COLO829 (cell line): ENCODE measurements at regions not wholly inside any gene's neighbourhood (a gene's known extent, or its start where the extent isn't known, plus 50 kb on each side); places are given as distances from the start of the nearest gene placed in this dataset.

ENCODE experiments used
- DNase-seq: peaks from one replicate; pipeline ENCODE4 v3.0.0; 2012; ENCODE audit warnings: low spot score

- DNase-seq: no peak
These were observed 423.9 kb downstream of the GLRX3 start for GRCh38 chr10:130560116-130560515.

GRCh38 chr10:130560573-130560972 lies 424.4 kb downstream of the GLRX3 start:
- DNase-seq: no peak

DNA sequence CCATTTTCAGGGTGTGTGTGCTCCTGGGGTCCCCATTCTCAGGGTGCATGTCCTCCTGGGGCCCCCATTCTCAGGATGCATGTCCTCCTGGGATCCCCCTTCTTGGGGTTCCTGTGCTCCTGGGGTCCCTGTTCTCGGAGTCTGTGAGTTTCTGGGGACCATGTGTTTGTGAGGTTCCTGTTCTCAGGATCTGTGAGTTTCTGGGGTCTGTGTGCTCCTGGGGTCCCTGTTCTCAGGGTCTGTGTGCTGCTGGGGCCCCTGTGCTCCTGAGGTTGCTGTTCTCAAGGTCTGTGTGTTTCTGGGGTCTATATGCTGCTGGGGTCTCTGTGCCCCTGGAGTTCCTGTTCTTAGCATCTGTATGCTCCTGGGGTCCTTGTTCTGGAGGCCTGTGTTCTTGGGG lies 425.5 kb downstream of the GLRX3 start:
- no peak for DNase-seq

DNA sequence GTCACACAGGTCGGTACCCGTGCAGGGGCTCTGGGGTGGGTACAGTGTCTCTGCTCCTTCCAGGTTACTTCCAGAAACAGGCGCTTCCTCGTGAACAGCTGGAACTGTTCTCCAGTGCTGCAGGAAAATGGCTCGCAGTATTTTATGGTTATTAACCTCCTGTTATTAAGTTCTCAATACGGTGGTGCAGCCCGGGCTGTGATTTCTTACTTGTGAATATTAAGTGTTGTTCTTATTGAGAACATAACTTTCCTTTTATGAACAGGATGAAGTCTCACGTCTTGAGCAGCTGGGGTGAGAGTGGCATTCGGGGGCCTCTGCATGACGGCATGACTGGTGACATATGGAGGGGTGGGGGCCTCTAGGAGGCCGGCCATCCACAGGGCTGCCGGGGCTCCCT lies 430.8 kb downstream of the GLRX3 start:
- no peak for DNase-seq

- no peak for DNase-seq
These were observed 431.2 kb downstream of the GLRX3 start for GRCh38 chr10:130567436-130567835.

- no peak for DNase-seq
These were observed 432.1 kb downstream of the GLRX3 start for GRCh38 chr10:130568246-130568645.

DNA sequence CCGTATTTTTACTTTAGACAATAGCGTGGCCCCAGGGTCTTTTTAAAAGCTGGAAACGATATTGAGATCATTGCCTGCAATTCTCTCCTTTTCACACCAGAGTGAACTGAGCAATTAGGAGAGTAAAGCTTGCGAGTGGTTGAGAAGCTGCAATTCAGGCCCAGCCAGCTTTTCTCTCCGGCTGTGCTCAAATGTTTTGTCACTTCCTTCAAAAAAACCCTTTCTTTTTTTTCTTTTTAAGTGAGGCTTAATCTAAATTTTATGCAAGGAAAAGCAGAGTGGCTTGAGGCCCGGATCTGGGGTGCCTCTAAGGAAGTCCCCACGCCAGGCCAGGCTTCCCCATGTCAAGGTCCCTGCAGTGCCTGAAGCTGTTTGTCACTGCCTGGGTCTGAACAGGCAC lies 433.9 kb downstream of the GLRX3 start:
- no peak for DNase-seq

- DNase-seq: no peak
These were observed 435.5 kb downstream of the GLRX3 start for GRCh38 chr10:130571674-130572073.

DNA sequence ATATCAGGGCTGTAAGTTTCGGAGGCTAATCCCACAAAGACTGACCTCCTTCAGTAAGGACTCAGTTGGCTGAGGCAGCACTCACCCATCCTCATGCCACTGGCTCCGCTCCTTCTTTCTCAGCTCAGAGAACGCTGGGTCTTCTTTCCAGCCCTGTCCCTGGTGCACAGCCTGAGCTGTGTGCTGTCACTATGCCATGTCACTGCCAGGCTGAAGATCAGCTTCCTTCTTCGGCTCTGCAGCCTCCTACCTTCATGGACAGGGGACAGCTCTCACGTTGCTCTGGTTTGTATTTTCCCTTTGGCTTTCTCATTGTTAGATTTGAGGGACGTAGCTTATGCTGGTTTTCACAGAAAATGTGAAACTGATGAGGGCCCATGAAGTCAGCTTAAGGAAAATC lies 437.3 kb downstream of the GLRX3 start:
- DNase-seq: no peak

DNA sequence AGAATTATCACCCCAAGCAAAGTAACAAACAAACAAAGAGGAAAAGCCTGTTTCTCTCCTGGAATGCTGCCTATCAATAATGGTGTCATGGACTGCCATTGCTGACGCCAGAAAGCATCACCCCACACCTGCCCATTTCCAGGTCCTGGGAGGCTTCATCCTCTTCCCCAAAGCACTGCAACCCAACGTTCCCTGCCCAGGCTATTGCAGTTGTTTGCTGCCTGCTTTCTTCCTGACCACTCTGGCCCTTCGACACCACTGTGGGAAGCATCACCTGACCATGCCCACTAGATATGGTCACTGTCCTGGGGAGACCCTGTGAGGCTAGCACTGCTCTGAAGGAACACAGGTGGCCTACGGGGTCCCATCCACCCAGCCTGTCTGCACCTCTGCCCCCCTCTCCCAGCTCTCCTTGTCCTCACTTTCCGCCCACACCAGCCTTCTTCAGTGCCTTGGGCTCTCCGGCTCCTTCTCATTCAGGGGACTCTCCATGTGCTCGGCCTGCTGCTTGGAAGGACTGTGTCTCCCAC lies 439.6 kb downstream of the GLRX3 start:
- no peak for DNase-seq

GRCh38 chr10:130576427-130576826 lies 440.2 kb downstream of the GLRX3 start:
- no peak for DNase-seq

DNA sequence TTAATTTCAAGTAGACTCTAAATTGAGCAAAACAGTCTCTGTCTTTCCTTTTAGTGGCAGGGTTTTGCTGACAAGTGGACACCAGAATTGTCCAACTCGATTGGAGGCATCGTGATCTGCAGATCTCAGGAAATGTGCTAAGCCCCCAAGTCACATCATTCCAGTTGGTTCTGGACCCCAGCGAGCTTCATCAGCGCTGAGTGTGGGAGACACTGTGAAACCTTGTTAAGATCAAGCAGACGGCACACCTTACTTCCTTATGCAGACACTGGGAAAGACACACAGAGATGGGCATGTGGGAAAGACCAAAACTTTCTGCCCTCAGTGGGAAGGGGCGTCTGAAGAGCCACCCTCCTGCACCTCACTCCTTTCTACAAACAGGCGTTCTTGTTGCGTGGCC lies 440.8 kb downstream of the GLRX3 start:
- no peak for DNase-seq

- DNase-seq: no peak
These were observed 442.5 kb downstream of the GLRX3 start for GRCh38 chr10:130578532-130579289.

DNA sequence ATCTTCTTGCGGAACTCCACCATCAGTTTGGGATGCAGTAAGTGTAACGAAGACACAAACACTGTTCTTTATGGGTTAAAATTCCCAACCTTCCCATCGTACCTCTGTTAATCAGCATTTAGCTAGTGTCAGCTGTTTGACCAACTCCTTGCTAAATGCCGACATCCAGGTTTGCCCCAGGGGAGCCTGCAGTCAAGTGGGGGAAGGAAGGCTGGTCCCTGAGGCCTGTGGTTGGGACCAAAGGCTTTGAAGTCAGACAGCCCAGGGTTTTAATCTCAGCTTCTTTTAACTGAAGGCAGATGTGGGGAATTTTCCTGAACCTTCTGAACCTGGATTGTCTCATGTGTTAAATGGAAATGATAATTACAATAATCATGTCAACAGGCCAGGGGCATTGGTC lies 443.7 kb downstream of the GLRX3 start:
- no peak for DNase-seq

DNA sequence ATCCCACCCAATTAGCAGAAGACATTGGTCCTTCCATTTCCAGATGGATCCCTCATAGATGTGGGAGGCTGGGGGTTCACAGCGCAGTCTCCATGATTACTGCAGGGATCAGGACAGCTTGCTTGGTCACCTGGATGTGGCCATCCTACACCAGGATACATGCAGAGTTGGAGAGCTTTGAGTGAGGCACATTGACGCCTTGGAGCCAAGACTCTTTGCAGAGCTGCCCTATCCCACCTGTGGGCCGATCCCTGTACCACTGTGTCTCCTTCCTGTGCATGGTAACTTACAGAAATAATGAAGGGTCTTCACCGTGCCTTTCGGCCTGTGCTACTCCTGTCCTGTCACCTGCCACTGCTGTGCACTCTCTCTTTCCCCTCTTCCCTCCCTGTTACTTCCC lies 444.8 kb downstream of the GLRX3 start:
- no peak for DNase-seq

DNA sequence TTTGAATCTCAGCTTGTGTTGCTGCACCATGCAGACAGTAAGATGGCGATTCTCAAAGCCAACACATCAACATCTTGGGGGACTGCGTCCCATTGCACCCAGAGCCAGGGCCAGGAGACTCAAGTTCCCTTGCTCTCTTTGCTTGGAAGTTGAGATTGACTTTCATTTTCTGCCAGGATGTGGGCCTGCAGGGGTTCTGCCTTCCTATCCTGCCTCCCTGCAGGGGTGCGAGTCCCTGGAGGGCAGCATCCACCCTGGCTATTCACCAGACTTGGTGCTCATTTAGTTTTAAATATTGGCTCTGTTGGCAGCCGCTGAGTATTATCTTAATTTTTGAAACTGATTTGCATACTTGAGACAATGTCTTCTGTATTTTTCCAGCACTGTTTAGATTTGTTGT lies 451.5 kb downstream of the GLRX3 start:
- no peak for DNase-seq

DNA sequence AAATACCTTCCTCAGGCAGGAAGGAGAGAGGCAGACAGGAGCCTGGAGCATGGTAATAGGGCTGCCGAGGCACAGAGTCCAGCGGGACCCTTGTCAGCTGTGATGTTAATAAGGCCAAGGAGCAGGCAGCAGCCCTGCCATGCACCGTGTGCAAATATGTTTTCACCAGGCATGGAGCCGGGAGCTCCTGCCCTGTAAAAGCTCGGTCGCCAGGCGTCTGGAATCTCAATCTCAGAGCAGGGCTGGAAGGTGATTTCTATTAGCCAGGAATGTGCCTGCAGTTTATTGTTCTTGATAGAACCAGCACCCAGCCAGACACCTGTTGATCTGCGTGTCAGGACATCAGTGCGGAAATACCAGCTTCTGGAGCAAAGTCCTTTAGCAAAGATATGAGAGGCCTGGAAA lies 469.8 kb downstream of the GLRX3 start:
- no peak for DNase-seq

DNA sequence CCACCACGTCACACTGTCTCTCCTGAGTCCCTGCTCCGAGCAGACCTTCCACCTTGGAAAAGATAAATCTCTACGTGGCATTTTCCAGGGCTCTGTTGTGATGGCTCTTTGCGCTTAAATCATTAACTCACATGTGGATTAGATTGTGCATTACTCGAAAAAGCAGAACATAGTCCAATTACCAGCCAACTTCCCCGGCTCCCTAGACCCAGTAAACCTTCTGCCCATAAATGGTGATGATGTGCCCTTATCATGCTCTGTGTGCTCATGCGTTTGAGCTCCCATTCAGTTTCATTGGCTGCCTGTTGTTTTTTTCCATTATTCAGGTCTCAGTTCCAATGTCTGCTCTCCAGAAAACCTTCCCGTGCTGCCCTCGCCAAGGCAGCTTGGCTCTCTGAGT lies 471.2 kb downstream of the GLRX3 start:
- no peak for DNase-seq

DNA sequence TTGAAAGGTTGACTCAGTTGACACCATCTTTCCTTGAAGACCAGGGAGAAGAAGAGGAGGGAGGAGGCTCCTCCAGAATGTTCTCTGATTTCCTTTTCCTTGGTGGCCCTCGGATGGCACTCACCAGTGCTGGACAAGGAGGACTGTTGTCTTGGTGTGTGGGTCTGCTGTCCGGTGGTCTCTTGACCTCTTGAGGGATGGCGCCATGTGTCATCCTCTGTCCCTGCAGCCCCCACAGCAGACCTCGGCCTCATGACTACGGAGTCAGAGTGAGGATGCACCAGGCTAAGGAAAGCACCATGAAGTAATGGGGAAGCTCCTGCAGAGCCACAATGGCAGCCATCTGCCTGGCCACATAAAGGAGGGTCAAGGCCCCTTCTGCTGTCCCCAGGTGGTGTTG lies 475.0 kb downstream of the GLRX3 start:
- no peak for DNase-seq

DNA sequence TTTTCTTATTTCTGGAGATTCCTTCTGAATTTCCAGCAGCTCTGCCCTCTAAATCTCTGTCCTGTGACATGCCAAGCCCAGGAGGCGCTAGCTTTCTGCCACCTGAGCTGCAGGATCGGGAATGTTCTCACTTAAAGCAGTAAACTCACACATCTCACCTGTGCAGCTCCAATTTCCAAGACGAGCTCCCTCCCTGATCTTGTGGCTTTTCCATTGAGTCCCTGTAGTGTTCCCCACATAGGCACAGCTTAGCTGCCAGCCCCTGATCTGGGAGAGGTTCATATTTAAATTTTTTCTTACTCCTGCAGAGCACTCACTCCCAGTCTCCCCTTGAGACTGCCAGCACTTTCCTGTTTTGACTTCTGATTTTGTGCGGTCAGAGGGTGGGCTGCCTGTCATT lies 479.3 kb downstream of the GLRX3 start:
- no peak for DNase-seq

- DNase-seq: no peak
These were observed 481.8 kb downstream of the GLRX3 start for GRCh38 chr10:130617985-130618384.

GRCh38 chr10:130618647-130619046 lies 482.5 kb downstream of the GLRX3 start:
- no peak for DNase-seq

DNA sequence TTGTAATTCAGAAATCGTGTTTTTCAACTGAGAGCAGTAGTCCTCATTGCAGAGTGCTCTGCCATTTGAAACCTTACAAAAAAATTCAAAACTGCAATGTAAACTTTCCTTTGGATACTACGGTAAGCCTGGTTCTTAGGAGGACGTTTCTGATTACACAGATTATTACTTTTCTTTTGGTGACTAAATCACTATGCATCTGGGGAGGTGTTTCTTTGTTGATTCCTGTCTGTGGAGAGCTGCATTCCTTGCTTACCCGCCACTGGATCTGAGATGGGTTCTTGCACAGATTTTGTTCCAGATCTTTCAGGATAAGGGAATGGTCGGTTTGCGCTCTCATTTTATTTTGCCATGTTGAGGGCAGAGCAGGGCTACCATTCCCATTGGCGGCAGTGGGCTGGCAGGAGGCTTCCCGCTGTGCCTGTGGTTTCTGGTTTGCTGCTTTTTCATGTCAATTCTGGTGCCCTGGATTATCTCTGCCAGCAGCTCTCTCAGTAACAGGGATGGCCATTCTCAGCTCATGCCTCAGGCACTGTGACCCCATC lies 485.1 kb downstream of the GLRX3 start:
- DNase-seq: no peak

DNA sequence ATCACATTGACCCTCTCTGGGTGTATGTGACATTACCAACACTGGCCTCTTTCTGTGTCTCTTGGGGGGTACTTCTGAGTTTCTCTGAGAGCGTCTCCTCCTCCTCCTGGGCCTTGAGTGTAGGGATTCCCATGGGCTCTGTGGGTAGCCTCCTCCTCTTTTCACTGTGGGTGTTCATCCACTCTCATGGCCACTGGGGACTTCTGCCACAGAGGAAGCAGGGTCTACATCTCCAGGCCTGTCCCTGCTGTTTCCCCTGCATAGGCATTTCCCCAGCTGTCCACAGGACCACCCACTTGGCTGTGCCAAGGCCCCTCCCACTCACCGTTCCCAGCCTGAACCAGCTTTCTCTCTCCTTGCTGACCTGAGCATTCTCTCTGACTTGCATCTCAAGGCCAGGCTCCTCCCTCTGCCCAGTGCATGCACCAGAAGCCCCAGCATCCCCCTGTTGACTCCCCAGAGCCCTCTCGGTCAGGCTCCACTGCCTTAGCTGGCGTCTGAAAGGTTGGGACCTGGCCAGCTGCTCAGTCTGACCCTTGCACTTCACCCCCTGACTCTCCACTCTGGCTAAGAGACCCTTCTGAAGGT lies 487.6 kb downstream of the GLRX3 start:
- DNase-seq: no peak
